ENCODE measurements at regions not wholly inside any gene's neighbourhood (a gene's known extent, or its start where the extent isn't known, plus 50 kb on each side); places are given as distances from the start of the nearest gene placed in this dataset.

DNA sequence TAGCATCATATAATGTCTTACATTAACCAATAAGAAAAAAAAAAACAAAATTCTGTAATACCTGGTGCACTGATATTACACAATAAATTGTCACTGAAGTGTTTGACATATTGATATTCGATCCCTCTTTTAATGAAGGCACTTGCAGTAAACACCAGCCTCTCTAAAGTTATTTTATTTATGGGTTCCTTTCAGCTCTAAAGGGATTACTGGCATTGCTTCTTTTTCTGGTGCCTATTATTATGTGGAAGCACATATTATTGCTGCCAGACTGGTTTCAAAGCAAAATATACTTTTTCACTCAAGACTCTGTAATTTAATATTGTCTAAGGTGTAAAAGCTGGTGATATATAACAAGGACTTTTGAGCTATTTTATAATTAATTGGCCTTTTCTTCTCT, 1090.5 kb downstream of the TRHDE start:
- H3K4me1 Mint-ChIP-seq, result peaks cover 12% of the 10 kb centered on the region in 2 experiments
- Histone ChIP-seq H3K9ac (ENCODE audit: extremely low read depth, insufficient read length, low read length) (no peak overlapping the region), H3K4me1 (ENCODE audit: insufficient read depth, low read length) (no peaks in the 10 kb centered on the region), H4K8ac (replicated peaks; ENCODE audit: insufficient read length, low read depth, low read length) (no peak overlapping the region), H3K79me2 (ENCODE audit: insufficient read depth, low read length) (no peaks in the 10 kb centered on the region), H3K4me2 (ENCODE audit: insufficient read depth, insufficient read length, low read length) (no peak overlapping the region), H4K5ac (ENCODE audit: insufficient read length, low read depth, low read length) (no peak overlapping the region), H3K56ac (ENCODE audit: insufficient read length, low read depth, low read length) (no peak overlapping the region), H3K79me1 (ENCODE audit: insufficient read depth, low read depth, low read length, poor library complexity, severe bottlenecking) (no peaks in the 10 kb centered on the region), H3K14ac (ENCODE audit: insufficient read depth, low read length) (no peak overlapping the region), H2BK120ac (ENCODE audit: low read depth, low read length, poor library complexity, severe bottlenecking) (no peak overlapping the region), H4K91ac (ENCODE audit: insufficient read length, low read depth, low read length) (no peak overlapping the region), H2BK5ac (ENCODE audit: insufficient read length, low read length) (no peak overlapping the region), H3K18ac (ENCODE audit: insufficient read length, low read depth, low read length) (no peak overlapping the region), H3K27ac (ENCODE audit: insufficient read length, low read depth, low read length) (no peak overlapping the region), H3K9me3 (ENCODE audit: control insufficient read depth, low read depth, low read length) (no peaks in the 10 kb centered on the region), H3K4ac (ENCODE audit: low read depth, low read length) (no peak overlapping the region), H4K20me1 (ENCODE audit: control insufficient read depth, insufficient read depth, insufficient read length) (no peaks in the 10 kb centered on the region), H2BK12ac (ENCODE audit: insufficient read length, low read depth, low read length) (no peak overlapping the region), H3T11ph (ENCODE audit: low read length) (no peak overlapping the region), H2AK5ac (ENCODE audit: insufficient read length, low read length) (no peak overlapping the region), H3K23ac (ENCODE audit: insufficient read length, low read depth, low read length) (no peak overlapping the region), H2BK20ac (ENCODE audit: low read depth, low read length, poor library complexity, severe bottlenecking) (no peak overlapping the region), H3K27me3 (ENCODE audit: insufficient read depth, low read length) (no peaks in the 10 kb centered on the region), H2BK15ac (ENCODE audit: low read depth, low read length) (no peak overlapping the region), H2AFZ (ENCODE audit: low read length) (no peak overlapping the region), H3K23me2 (ENCODE audit: insufficient read length, low read depth, low read length, poor library complexity, severe bottlenecking) (no peaks in the 10 kb centered on the region)
- DNase-seq, result no peak
- no peak overlapping the region for H3K4me3 Mint-ChIP-seq
- H3K9me3 Mint-ChIP-seq, result no peaks in the 10 kb centered on the region
- TF ChIP-seq CTCF (conservative IDR thresholded peaks at IDR 0.05), result no peak
- no peaks in the 10 kb centered on the region; a peak in 1 of 7 replicates for H3K36me3 Mint-ChIP-seq (ENCODE audit: insufficient read depth in 1 of 3, low read depth in 3 of 3)
- no CpG with 5 or more reads among the region's 1 CpG for WGBS (ENCODE audit: extremely low coverage, insufficient read length, low lambda C conversion rate)
- H3K27ac Mint-ChIP-seq, result no peak overlapping the region
- no peaks in the 10 kb centered on the region for H3K27me3 Mint-ChIP-seq (ENCODE audit: low read depth)

Data from H9 (cell line).